Chondrocyte (in vitro differentiated cells): ENCODE measurements at regions not wholly inside any gene's neighbourhood (a gene's known extent, or its start where the extent isn't known, plus 50 kb on each side); places are given as distances from the start of the nearest gene placed in this dataset.

Experiments used
- DNase-seq: peaks from one replicate; pipeline ENCODE4 v3.0.0; 2021; ENCODE audit warnings: mixed read lengths, low spot score
- H3K27ac Mint-ChIP-seq: one replicate; pipeline ENCODE4 v1.8.0; 2021; ENCODE audit warnings: mild to moderate bottlenecking, moderate library complexity, mixed read lengths; ENCODE audit not compliant: unreplicated experiment
- H3K27me3 Mint-ChIP-seq: 2 replicates; pipeline ENCODE4 v1.8.0; 2021; ENCODE audit warnings: low read depth, mixed read lengths
- H3K36me3 Mint-ChIP-seq: 2 replicates; pipeline ENCODE4 v1.8.0; 2021; ENCODE audit warnings: low read depth, mixed read lengths
- H3K4me1 Mint-ChIP-seq: 2 replicates; pipeline ENCODE4 v1.8.0; 2021; ENCODE audit warnings: low read depth, mild to moderate bottlenecking, mixed read lengths
- H3K4me3 Mint-ChIP-seq: one replicate; pipeline ENCODE4 v1.8.0; 2021; ENCODE audit warnings: mild to moderate bottlenecking, moderate library complexity, mixed read lengths; ENCODE audit not compliant: unreplicated experiment
- H3K9me3 Mint-ChIP-seq: 2 replicates; pipeline ENCODE4 v1.8.0; 2021; ENCODE audit warnings: low read depth, mixed read lengths
- CTCF ChIP-seq: fragments of 200-600 bp; sonication (generic); IDR thresholded peaks from 2 replicates; pipeline ENCODE4 v1.5.0; 2021; ENCODE audit warnings: antibody characterized with exemption, mild to moderate bottlenecking, moderate library complexity

- no peak for DNase-seq
- H3K27me3 Mint-ChIP-seq, result no peaks in the 10 kb centered on the region
- H3K27ac Mint-ChIP-seq, result no peak overlapping the region
- no peaks in the 10 kb centered on the region for H3K9me3 Mint-ChIP-seq
- H3K36me3 Mint-ChIP-seq, result no peaks in the 10 kb centered on the region
- no peaks in the 10 kb centered on the region for H3K4me1 Mint-ChIP-seq
- H3K4me3 Mint-ChIP-seq, result no peak overlapping the region
- TF ChIP-seq CTCF, result no peak
Observed at GRCh38 chr16:50941681-50942080, 199.8 kb downstream of the CYLD start.

GRCh38 chr16:50940275-50940854 lies 198.5 kb downstream of the CYLD start:
- Mint-ChIP-seq H3K9me3 (peaks cover 4% of the 10 kb centered on the region), H3K36me3 (no peaks in the 10 kb centered on the region), H3K4me3 (no peak overlapping the region), H3K27ac (no peak overlapping the region), H3K27me3 (peaks cover 3% of the 10 kb centered on the region), H3K4me1 (no peaks in the 10 kb centered on the region)
- no peak for DNase-seq
- no peak for TF ChIP-seq CTCF

- TF ChIP-seq CTCF, result no peak
- Mint-ChIP-seq H3K9me3 (peaks cover 7% of the 10 kb centered on the region), H3K36me3 (no peaks in the 10 kb centered on the region), H3K27me3 (peaks cover 3% of the 10 kb centered on the region), H3K4me1 (no peaks in the 10 kb centered on the region), H3K4me3 (no peak overlapping the region), H3K27ac (no peak overlapping the region)
- no peak for DNase-seq
Observed at GRCh38 chr16:50939356-50939755, 197.5 kb downstream of the CYLD start.

GRCh38 chr16:50938932-50939331 lies 197.0 kb downstream of the CYLD start:
- no peaks in the 10 kb centered on the region for H3K4me1 Mint-ChIP-seq
- TF ChIP-seq CTCF, result no peak
- DNase-seq, result no peak
- H3K36me3 Mint-ChIP-seq, result no peaks in the 10 kb centered on the region
- no peak overlapping the region for H3K27ac Mint-ChIP-seq
- H3K9me3 Mint-ChIP-seq, result peaks cover 7% of the 10 kb centered on the region
- no peak overlapping the region for H3K4me3 Mint-ChIP-seq
- H3K27me3 Mint-ChIP-seq, result peaks cover 3% of the 10 kb centered on the region

GRCh38 chr16:50933262-50933661 lies 191.4 kb downstream of the CYLD start:
- peaks cover 7% of the 10 kb centered on the region for H3K9me3 Mint-ChIP-seq
- H3K27me3 Mint-ChIP-seq, result peaks cover 3% of the 10 kb centered on the region
- H3K4me1 Mint-ChIP-seq, result no peaks in the 10 kb centered on the region
- no peak overlapping the region for H3K27ac Mint-ChIP-seq
- H3K36me3 Mint-ChIP-seq, result no peaks in the 10 kb centered on the region
- no peak for TF ChIP-seq CTCF
- no peak for DNase-seq
- H3K4me3 Mint-ChIP-seq, result no peak overlapping the region
